Omental fat pad (tissue), 3 donors: ENCODE measurements at regions not wholly inside any gene's neighbourhood (a gene's known extent, or its start where the extent isn't known, plus 50 kb on each side); places are given as distances from the start of the nearest gene placed in this dataset.

Source experiments
- ATAC-seq: fragments of 150-250 bp; one replicate; pipeline ENCODE4 v1.9.1; 2016; ENCODE audit warnings: mild to moderate bottlenecking, moderate library complexity; ENCODE audit not compliant: low FRiP score
- DNase-seq: peaks from one replicate; pipeline ENCODE4 v3.0.0-alpha.2; 2019; ENCODE audit warnings: low spot score
- TF ChIP-seq, protein P1 (sequence below), 3 donors: fragments of 450-650 bp; IDR thresholded peaks; one replicate each; pipeline ENCODE4 v1.5.1; 2016 to 2017; ENCODE audit warnings: antibody characterized with exemption in 3 of 3, mild to moderate bottlenecking in 3 of 3, moderate library complexity in 2 of 3

GRCh38 chr10:109393425-109393824 is 529.9 kb downstream of the XPNPEP1 start:
- TF ChIP-seq, protein P1, sequence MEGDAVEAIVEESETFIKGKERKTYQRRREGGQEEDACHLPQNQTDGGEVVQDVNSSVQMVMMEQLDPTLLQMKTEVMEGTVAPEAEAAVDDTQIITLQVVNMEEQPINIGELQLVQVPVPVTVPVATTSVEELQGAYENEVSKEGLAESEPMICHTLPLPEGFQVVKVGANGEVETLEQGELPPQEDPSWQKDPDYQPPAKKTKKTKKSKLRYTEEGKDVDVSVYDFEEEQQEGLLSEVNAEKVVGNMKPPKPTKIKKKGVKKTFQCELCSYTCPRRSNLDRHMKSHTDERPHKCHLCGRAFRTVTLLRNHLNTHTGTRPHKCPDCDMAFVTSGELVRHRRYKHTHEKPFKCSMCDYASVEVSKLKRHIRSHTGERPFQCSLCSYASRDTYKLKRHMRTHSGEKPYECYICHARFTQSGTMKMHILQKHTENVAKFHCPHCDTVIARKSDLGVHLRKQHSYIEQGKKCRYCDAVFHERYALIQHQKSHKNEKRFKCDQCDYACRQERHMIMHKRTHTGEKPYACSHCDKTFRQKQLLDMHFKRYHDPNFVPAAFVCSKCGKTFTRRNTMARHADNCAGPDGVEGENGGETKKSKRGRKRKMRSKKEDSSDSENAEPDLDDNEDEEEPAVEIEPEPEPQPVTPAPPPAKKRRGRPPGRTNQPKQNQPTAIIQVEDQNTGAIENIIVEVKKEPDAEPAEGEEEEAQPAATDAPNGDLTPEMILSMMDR (IDR thresholded peaks at IDR 0.05), result no peak
- DNase-seq (no peak), ATAC-seq (no peak)

DNA sequence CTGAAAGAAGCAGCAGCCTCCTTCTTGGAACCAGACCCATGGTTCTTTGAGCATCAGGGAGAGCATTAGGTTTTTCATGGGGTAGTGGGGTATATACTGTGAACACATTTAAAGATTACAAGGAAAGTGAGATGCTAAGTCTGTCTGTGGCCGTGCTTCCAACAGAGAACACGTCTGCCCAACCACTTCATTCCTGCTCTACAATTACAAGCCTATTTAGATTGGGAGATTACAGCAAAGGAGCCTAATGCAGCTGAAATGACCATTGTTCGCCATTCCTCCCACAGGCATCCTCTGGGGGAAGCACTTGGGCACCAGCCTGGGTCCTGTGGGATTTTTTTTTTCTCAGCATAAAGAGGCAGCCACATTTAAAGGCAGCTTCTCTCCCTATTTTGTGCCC is 536.4 kb downstream of the XPNPEP1 start:
- DNase-seq (no peak), ATAC-seq (no peak)
- TF ChIP-seq, protein P1 (IDR thresholded peaks at IDR 0.05), result no peak

DNA sequence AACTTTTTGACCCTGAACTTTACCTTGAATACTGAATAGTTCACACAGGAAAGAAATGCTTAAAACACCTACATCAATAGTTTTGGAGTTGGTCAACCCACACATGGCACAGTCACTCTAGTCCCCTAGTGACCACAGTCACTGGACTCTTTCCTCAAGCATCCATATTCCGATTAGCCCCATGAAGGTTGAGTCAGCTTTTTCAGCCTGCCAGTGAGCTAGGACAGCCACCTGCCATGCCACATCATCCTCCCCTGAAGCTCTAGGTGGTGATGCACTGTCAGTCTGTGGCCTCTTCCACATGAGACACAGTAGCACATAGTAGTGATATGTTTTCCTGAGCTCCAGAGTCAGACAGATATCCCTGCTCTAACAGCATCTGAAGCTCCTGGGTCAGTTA is 537.2 kb downstream of the XPNPEP1 start:
- ATAC-seq (no peak), DNase-seq (no peak)
- TF ChIP-seq, protein P1 (IDR thresholded peaks at IDR 0.05), result no peak

DNA sequence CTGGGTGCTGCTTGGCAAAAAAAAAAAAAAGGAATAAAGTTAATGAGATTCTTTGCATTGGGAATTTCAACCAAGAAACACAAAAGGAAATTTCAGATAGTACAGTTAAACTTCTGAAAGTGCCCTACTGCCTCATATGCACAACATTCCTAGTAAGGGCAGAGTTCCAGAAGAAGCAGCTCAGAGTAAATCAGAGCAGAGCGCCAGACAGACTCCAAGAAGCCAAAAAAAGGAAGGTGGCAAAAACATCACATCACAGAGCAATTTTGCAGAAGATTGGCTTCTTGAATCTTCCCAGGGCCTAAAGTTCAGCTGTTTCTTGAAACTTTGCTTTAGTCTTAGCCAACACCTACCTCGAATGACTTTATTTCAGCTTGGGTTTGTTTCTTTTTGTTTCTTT is 544.1 kb downstream of the XPNPEP1 start:
- ATAC-seq, result no peak
- TF ChIP-seq, protein P1 (IDR thresholded peaks at IDR 0.05), result no peak
- no peak for DNase-seq

- DNase-seq (no peak), ATAC-seq (no peak)
- TF ChIP-seq, protein P1 (IDR thresholded peaks at IDR 0.05), result no peak
Measured at GRCh38 chr10:109374215-109374614, 549.1 kb downstream of the XPNPEP1 start.

GRCh38 chr10:109359316-109359715 is 564.0 kb downstream of the XPNPEP1 start:
- ATAC-seq (no peak), DNase-seq (no peak)
- TF ChIP-seq, protein P1 (IDR thresholded peaks at IDR 0.05), result no peak

GRCh38 chr10:109358325-109358724 is 565.0 kb downstream of the XPNPEP1 start:
- ATAC-seq, result no peak
- no peak for DNase-seq
- TF ChIP-seq, protein P1 (IDR thresholded peaks at IDR 0.05), result no peak
